Suprapubic skin (tissue), 4 donors: ENCODE measurements at regions not wholly inside any gene's neighbourhood (a gene's known extent, or its start where the extent isn't known, plus 50 kb on each side); places are given as distances from the start of the nearest gene placed in this dataset.

ENCODE experiments used
- EP300 ChIP-seq: sonication (generic); formaldehyde crosslinking; IDR thresholded peaks from one replicate; pipeline ENCODE4 v1.6.1; 2017; ENCODE audit warnings: antibody characterized with exemption
- POLR2A ChIP-seq, 2 donors: fragments of 450-650 bp; IDR thresholded peaks; one replicate each; pipeline ENCODE4 v1.6.1; 2017; ENCODE audit warnings: antibody characterized with exemption in 2 of 2, mild to moderate bottlenecking in 2 of 2, moderate library complexity in 2 of 2
- POLR2AphosphoS5 ChIP-seq, 3 donors: sonication (generic); formaldehyde crosslinking; IDR thresholded peaks; one replicate each; pipeline ENCODE4 v1.6.1; 2017; ENCODE audit warnings: antibody characterized with exemption in 3 of 3
- TF ChIP-seq, protein P1 (sequence below), 2 donors: fragments of 200-600 bp in 1 of 2; fragments of 450-650 bp in 1 of 2; sonication (generic) in 1 of 2; IDR thresholded peaks; one replicate each; pipeline ENCODE4 v1.5.1; 2016 to 2019; ENCODE audit warnings: antibody characterized with exemption in 2 of 2, mild to moderate bottlenecking in 1 of 2, moderate library complexity in 1 of 2

DNA sequence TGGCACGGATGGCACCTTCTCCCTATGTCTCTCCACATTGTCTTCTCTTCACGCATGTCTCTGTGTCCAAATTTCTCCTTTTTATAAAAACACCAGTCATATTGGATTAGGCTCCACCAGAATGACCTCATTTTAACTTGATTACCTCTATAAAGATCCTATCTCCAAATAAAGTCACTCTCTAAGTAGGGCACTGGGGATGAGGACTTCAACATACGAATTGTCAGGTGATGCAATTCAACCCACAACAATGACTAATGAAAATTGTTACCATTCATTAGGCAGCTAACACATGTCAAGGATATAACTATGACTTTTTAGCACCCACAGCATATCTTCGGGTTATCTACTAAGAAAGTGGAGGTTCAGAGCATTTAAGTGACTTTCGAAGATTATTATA lies 55.5 kb upstream of the USP47 start:
- TF ChIP-seq, protein P1, sequence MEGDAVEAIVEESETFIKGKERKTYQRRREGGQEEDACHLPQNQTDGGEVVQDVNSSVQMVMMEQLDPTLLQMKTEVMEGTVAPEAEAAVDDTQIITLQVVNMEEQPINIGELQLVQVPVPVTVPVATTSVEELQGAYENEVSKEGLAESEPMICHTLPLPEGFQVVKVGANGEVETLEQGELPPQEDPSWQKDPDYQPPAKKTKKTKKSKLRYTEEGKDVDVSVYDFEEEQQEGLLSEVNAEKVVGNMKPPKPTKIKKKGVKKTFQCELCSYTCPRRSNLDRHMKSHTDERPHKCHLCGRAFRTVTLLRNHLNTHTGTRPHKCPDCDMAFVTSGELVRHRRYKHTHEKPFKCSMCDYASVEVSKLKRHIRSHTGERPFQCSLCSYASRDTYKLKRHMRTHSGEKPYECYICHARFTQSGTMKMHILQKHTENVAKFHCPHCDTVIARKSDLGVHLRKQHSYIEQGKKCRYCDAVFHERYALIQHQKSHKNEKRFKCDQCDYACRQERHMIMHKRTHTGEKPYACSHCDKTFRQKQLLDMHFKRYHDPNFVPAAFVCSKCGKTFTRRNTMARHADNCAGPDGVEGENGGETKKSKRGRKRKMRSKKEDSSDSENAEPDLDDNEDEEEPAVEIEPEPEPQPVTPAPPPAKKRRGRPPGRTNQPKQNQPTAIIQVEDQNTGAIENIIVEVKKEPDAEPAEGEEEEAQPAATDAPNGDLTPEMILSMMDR (IDR thresholded peaks at IDR 0.05), result no peak
- TF ChIP-seq POLR2A (IDR thresholded peaks at IDR 0.05) (no peak), POLR2AphosphoS5 (IDR thresholded peaks at IDR 0.05) (no peak), EP300 (no peak)
